HG02885 (cell line): ENCODE measurements at regions not wholly inside any gene's neighbourhood (a gene's known extent, or its start where the extent isn't known, plus 50 kb on each side); places are given as distances from the start of the nearest gene placed in this dataset.

Source experiments
- ATAC-seq: cut with Tn5 transposase; IDR thresholded peaks from one replicate; pipeline ENCODE4 v1.9.1; 2021; ENCODE audit warnings: mild to moderate bottlenecking; ENCODE audit not compliant: unreplicated experiment, poor library complexity

- ATAC-seq, result no peak
These were observed 482.6 kb downstream of the PIK3C3 start for GRCh38 chr18:42437646-42438045.

DNA sequence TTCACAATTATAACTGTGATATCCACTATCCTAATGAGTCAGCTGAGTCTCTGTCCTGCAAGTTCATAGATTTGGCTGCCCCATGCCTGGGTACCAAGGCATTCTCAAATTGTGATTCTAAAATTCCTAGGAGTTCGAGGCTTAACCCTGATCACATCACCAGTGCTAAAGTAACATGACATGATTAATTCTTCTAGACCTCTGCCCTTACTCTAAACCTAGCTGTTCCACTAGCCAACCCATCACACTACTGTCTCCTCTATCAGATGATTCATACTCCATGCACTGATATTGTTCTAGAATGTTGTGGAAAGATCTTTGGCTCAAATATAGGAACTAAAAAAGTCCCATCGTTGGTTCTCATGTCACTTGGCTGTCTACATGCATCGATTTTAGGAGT is 487.6 kb downstream of the PIK3C3 start:
- ATAC-seq, result no peak

DNA sequence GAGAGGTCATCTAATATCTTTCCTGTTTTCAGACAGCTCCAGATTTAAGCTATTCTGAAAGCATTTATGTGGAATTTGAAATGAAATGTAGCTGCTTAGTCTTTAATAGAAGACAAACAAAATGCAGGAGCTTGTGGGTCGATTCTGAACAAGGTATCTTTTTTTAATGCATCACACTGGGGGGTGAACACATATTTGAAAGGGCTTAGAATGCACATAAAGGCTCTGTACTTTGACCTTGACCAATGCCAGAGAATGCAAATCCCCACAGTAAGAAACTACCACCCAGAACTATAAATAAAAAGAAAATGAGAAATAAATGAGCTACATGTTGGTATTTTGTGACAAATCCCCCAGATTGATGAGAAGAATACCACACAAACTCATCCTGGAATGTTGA is 489.3 kb downstream of the PIK3C3 start:
- ATAC-seq, result no peak

DNA sequence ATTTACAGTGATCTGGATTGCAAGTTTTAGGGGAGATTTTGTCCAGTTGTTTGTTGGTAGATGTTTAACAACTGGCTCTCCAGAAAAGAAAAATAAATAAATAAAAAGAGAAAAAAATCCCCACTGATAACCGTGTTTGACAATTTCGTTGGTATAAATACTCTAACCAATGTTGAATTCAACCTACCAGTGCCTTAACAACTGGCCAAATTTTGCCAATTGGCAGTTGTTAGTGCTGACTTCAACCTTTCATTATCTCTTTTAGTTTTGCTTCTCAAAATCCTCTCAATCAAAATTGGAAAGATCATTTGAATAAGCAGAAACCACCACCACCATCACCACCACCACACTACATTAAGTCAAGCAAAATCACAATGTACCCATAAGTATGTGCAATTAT is 490.3 kb downstream of the PIK3C3 start:
- ATAC-seq, result no peak

DNA sequence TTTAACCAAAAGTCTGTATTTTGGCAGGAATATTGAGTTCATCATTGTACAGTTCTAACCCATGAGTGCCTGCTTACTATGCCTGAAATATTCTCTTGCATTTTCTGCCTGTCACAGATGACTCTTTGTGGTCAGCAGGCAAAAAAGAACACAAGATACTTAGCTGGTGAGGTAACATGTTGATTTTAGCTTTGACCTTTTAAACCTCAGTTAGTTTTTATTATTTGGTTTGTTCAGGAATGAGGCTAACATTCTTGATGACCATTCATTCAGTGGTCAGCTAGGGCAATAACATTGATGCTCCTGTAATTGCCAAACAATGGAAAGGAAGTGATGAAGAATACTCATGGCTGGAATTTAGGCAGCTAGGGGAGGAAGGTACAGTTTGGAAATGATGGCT is 491.2 kb downstream of the PIK3C3 start:
- no peak for ATAC-seq

DNA sequence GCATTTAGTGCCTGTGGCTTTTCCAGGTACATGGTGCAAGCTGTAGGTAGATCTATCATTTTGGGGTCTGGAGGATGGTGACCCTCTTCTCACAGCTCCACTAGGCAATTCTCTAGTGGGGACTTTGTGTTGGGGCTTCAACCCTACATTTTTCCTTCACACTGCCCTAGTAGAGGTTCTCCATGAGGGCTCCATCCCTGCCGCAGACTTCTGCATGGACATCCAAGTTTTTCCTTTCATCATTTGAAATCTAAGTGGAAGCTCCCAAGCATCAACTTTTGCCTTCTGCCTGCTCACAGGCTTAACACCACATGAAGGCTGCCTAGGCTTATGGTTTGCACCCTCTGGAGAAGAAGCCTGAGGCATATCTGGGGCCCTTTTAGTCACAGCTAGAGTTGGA is 492.7 kb downstream of the PIK3C3 start:
- ATAC-seq, result no peak

GRCh38 chr18:42458226-42458625 is 503.2 kb downstream of the PIK3C3 start:
- no peak for ATAC-seq

DNA sequence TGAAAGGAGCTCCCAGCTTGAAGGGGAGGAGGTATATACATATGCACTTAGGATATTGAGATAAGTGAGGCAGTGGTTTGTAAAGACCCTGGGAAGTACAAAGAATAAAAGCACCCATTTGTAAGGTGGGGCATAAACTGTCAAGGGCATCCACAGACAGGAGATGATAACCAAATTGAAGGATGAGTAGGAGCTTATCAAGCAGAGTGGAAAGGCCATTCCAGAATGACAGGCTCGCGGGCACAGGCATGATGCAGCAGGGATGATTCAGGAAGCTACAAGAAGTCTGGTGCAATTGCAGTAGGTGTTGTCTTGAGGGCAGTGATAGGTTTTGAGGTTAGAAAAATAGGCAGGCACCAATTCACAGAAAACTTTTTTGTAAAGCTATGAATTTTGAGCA is 504.8 kb downstream of the PIK3C3 start:
- ATAC-seq, result no peak

- ATAC-seq, result no peak
These were observed 516.9 kb downstream of the PIK3C3 start for GRCh38 chr18:42471885-42472284.

GRCh38 chr18:42473611-42474010 is 518.6 kb downstream of the PIK3C3 start:
- ATAC-seq, result no peak

DNA sequence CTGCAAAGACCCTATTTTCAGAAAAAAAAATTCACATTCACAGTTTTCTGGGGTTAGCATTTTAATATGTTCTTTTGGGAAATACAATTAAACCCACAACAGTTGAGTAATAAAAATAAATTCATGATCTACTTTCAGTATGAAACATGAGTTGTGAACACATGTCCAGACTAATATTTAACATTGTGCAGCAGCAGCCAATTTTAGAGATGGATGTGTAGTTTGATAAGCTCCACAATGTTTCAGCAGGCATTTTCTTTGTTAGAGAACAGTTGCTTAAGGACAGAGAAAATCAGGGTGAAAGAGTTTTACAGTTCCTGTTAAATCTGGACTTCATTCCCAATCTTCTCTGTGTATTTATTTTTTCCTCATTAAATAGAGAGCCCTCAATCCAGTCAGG is 519.5 kb downstream of the PIK3C3 start:
- no peak for ATAC-seq

GRCh38 chr18:42475157-42475556 is 520.1 kb downstream of the PIK3C3 start:
- ATAC-seq, result no peak

- ATAC-seq, result no peak
These were observed 522.2 kb downstream of the PIK3C3 start for GRCh38 chr18:42477267-42477666.

GRCh38 chr18:42480441-42480840 is 525.4 kb downstream of the PIK3C3 start:
- ATAC-seq, result no peak

GRCh38 chr18:42484648-42485047 is 529.6 kb downstream of the PIK3C3 start:
- ATAC-seq, result no peak

GRCh38 chr18:42486271-42486670 is 531.2 kb downstream of the PIK3C3 start:
- ATAC-seq, result no peak

DNA sequence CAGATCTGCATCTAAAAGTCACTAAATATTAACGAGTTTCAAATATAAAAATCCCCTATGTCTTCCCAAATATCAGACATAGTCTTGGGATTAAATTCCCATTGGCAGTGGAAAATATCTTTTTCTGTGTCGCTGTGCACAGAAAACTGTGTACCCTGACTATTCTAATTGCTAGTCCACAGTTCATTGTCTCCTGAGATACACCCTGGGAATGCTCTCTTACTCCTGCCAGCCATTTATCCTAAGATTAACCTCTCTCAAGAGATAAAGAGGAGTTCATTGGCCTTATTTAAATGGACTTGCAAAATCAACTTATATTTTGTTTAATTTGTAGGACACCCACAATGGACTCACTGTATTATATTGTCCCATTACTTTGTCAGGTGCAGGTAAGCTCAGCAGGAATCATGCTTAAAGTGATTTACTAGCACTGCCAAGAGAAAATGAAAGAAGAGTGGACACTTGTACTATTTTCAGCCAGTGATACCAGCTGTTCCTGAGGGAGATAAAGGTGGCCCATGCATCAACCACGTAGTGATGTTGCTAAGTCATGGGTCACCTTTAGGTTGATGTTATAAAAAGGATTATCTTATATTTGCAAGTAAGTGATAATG is 553.8 kb downstream of the PIK3C3 start:
- no peak for ATAC-seq

GRCh38 chr18:42509750-42510415 is 554.8 kb downstream of the PIK3C3 start:
- ATAC-seq, result no peak

- no peak for ATAC-seq
These were observed 555.5 kb downstream of the PIK3C3 start for GRCh38 chr18:42510540-42510939.

DNA sequence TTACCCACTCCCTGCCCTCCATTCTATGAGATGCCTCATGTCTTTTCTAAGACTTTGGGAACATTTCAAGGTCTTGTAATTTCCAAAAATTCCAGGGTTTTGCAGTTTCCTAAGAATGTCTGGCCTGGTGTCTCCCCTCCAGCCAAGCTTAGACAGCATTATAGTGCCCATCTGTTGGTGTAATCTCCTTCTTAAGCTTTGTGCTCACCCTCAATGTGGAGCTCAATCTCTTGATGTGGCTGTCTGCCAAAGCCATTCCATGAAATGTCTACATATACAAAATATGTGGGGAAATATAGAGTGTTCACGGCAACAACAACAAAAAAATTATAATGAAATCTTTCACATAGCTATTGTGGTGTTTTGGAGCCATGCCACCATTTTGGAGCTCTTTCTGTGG is 558.4 kb downstream of the PIK3C3 start:
- no peak for ATAC-seq

GRCh38 chr18:42514512-42514911 is 559.5 kb downstream of the PIK3C3 start:
- ATAC-seq, result no peak

DNA sequence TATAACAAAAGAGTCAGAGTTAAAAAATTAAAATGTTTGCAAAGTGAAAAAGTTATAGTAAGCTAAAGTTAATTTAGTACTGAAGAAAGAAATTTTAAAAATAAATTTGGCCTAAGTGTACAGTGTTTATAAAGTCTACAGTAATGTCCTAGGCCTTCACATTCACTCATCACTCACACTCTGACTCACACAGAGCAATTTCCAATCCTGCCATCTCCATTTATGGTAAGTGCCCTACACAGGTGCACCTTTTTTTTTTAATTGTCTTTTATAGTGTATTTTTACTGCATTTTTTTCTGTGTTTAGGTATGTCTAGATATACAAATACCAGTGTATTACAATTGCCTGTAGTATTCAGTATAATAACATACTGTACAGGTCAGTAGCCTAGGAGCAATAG is 562.9 kb downstream of the PIK3C3 start:
- no peak for ATAC-seq
